HL-60 (cell line): ENCODE measurements at regions not wholly inside any gene's neighbourhood (a gene's known extent, or its start where the extent isn't known, plus 50 kb on each side); places are given as distances from the start of the nearest gene placed in this dataset.

Experiments
- GABPA ChIP-seq: IDR thresholded peaks from 2 replicates; pipeline ENCODE4 v1.6.1; 2012; ENCODE audit warnings: low read depth
- SPI1 ChIP-seq: IDR thresholded peaks from 2 replicates; pipeline ENCODE4 v1.6.1; 2012; ENCODE audit warnings: low read depth, mild to moderate bottlenecking, borderline replicate concordance

DNA sequence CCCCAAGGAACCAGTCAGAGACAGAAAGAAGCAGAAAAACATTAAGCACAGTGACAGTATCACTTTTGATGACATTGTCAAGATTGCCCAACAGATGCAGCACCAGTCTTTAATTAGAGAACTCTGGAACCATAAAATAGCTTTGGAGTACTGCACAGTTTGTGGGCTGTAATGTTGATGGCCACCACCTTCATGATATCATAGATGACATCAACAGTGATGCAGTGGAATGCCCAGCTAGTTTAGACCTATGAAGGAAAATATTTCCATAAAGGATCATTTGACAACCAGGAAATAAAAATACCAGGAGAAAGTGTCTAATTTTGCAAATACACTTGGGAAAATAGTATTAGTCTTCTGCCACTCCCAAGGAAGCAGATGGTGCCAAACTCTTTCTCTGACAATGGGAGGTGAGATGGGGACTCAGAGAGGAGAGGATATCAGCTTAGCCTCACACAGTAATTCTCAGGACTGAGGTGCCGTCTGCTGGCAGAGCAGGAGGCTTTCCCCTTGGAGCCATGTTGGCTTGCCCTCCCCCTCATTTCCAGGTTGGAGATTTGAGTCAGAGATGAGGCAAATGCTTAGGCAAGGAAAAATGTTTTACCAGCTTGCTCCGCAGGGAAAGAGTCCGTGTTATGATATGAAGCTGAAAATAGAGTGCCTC lies 107.5 kb upstream of the CELF4 start:
- TF ChIP-seq SPI1 = no peak
- TF ChIP-seq GABPA = no peak
